ENCODE measurements at regions not wholly inside any gene's neighbourhood (a gene's known extent, or its start where the extent isn't known, plus 50 kb on each side); places are given as distances from the start of the nearest gene placed in this dataset.

GRCh38 chr12:61754214-61754613 lies 506.0 kb upstream of the USP15 start:
- no peaks in the 10 kb centered on the region for H3K36me3 Mint-ChIP-seq
- H3K27ac Mint-ChIP-seq, result no peak overlapping the region
- no peak for TF ChIP-seq CTCF (IDR thresholded peaks at IDR 0.05; ENCODE audit: unreplicated experiment)
- no peak for DNase-seq (ENCODE audit: low spot score in 2 of 2, unreplicated experiment in 2 of 2)
- no peaks in the 10 kb centered on the region for H3K27me3 Mint-ChIP-seq (ENCODE audit: low read depth)
- H3K4me3 Mint-ChIP-seq, result no peak overlapping the region
- H3K4me1 Mint-ChIP-seq, result no peaks in the 10 kb centered on the region
- no peaks in the 10 kb centered on the region for H3K9me3 Mint-ChIP-seq

GRCh38 chr12:61757831-61758505 lies 502.2 kb upstream of the USP15 start:
- Mint-ChIP-seq H3K4me3 (no peak overlapping the region), H3K27me3 (ENCODE audit: low read depth) (peaks cover 2% of the 10 kb centered on the region), H3K36me3 (no peaks in the 10 kb centered on the region), H3K4me1 (no peaks in the 10 kb centered on the region), H3K27ac (no peak overlapping the region), H3K9me3 (no peaks in the 10 kb centered on the region)
- no peak for TF ChIP-seq CTCF (IDR thresholded peaks at IDR 0.05; ENCODE audit: unreplicated experiment)
- DNase-seq (ENCODE audit: low spot score in 2 of 2, unreplicated experiment in 2 of 2), result no peak

GRCh38 chr12:61758661-61759060 lies 501.5 kb upstream of the USP15 start:
- no peak for TF ChIP-seq CTCF (IDR thresholded peaks at IDR 0.05; ENCODE audit: unreplicated experiment)
- Mint-ChIP-seq H3K4me3 (no peak overlapping the region), H3K27ac (no peak overlapping the region), H3K4me1 (no peaks in the 10 kb centered on the region), H3K27me3 (ENCODE audit: low read depth) (peaks cover 3% of the 10 kb centered on the region), H3K9me3 (no peaks in the 10 kb centered on the region), H3K36me3 (no peaks in the 10 kb centered on the region)
- DNase-seq (ENCODE audit: low spot score in 2 of 2, unreplicated experiment in 2 of 2), result no peak

- Mint-ChIP-seq H3K27me3 (ENCODE audit: low read depth) (peaks cover 15% of the 10 kb centered on the region), H3K27ac (no peak overlapping the region), H3K4me3 (no peak overlapping the region), H3K36me3 (no peaks in the 10 kb centered on the region), H3K4me1 (no peaks in the 10 kb centered on the region), H3K9me3 (peaks cover 16% of the 10 kb centered on the region)
- TF ChIP-seq CTCF (IDR thresholded peaks at IDR 0.05; ENCODE audit: unreplicated experiment), result no peak
- no peak for DNase-seq (ENCODE audit: low spot score in 2 of 2, unreplicated experiment in 2 of 2)
These were observed 494.3 kb upstream of the USP15 start for GRCh38 chr12:61765926-61766325.

- Mint-ChIP-seq H3K27me3 (ENCODE audit: low read depth) (no peaks in the 10 kb centered on the region), H3K9me3 (peaks cover under 1% of the 10 kb centered on the region), H3K36me3 (no peaks in the 10 kb centered on the region), H3K27ac (peak overlapping the region; percentile 63), H3K4me1 (peaks cover 51% of the 10 kb centered on the region), H3K4me3 (no peak overlapping the region)
- TF ChIP-seq CTCF (IDR thresholded peaks at IDR 0.05; ENCODE audit: unreplicated experiment), result no peak
- no peak for DNase-seq (ENCODE audit: low spot score in 2 of 2, unreplicated experiment in 2 of 2)
These were observed 479.8 kb upstream of the USP15 start for GRCh38 chr12:61780435-61780834.
